ENCODE measurements at regions not wholly inside any gene's neighbourhood (a gene's known extent, or its start where the extent isn't known, plus 50 kb on each side); places are given as distances from the start of the nearest gene placed in this dataset.
A peak's percentile ranks its signal among the peaks of the same experiment; 100 is the strongest.
"Not testable (repeated sequence)": the region's sequence is repeated elsewhere in the genome, so short reads cannot be mapped to it uniquely, and the experiment has no call there.

GRCh38 chr4:186366326-186366725 lies 100.3 kb downstream of the F11 start:
- TF ChIP-seq, protein P1, sequence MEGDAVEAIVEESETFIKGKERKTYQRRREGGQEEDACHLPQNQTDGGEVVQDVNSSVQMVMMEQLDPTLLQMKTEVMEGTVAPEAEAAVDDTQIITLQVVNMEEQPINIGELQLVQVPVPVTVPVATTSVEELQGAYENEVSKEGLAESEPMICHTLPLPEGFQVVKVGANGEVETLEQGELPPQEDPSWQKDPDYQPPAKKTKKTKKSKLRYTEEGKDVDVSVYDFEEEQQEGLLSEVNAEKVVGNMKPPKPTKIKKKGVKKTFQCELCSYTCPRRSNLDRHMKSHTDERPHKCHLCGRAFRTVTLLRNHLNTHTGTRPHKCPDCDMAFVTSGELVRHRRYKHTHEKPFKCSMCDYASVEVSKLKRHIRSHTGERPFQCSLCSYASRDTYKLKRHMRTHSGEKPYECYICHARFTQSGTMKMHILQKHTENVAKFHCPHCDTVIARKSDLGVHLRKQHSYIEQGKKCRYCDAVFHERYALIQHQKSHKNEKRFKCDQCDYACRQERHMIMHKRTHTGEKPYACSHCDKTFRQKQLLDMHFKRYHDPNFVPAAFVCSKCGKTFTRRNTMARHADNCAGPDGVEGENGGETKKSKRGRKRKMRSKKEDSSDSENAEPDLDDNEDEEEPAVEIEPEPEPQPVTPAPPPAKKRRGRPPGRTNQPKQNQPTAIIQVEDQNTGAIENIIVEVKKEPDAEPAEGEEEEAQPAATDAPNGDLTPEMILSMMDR (IDR thresholded peaks at IDR 0.05; ENCODE audit: low read depth, low read length): no peak
- H3K4me3 ChIP-seq (replicated peaks in 1 of 2; ENCODE audit: low read depth in 2 of 2, low read length in 2 of 2): no peak overlapping the region
- no peak for DNase-seq (ENCODE audit: low read depth in 2 of 2)

GRCh38 chr4:186363038-186363437 lies 97.0 kb downstream of the F11 start:
- not testable (repeated sequence) for H3K4me3 ChIP-seq (replicated peaks in 1 of 2; ENCODE audit: low read depth in 2 of 2, low read length in 2 of 2)
- peak in 1 of 2 donors; percentile 2 for DNase-seq (ENCODE audit: low read depth in 2 of 2)
- TF ChIP-seq, protein P1 (IDR thresholded peaks at IDR 0.05; ENCODE audit: low read depth, low read length): peak; percentile 12

GRCh38 chr4:186360551-186360950 lies 94.6 kb downstream of the F11 start:
- TF ChIP-seq, protein P1 (IDR thresholded peaks at IDR 0.05; ENCODE audit: low read depth, low read length): no peak
- DNase-seq (ENCODE audit: low read depth in 2 of 2): no peak
- no peak overlapping the region for H3K4me3 ChIP-seq (replicated peaks in 1 of 2; ENCODE audit: low read depth in 2 of 2, low read length in 2 of 2)

- no peak for DNase-seq (ENCODE audit: low read depth in 2 of 2)
- TF ChIP-seq, protein P1 (IDR thresholded peaks at IDR 0.05; ENCODE audit: low read depth, low read length): no peak
- no peak overlapping the region for H3K4me3 ChIP-seq (replicated peaks in 1 of 2; ENCODE audit: low read depth in 2 of 2, low read length in 2 of 2)
These were observed 85.7 kb downstream of the F11 start for GRCh38 chr4:186351668-186352194.

GRCh38 chr4:186348433-186348832 lies 82.4 kb downstream of the F11 start:
- no peak for DNase-seq (ENCODE audit: low read depth in 2 of 2)
- no peak overlapping the region for H3K4me3 ChIP-seq (replicated peaks in 1 of 2; ENCODE audit: low read depth in 2 of 2, low read length in 2 of 2)
- TF ChIP-seq, protein P1 (IDR thresholded peaks at IDR 0.05; ENCODE audit: low read depth, low read length): no peak

- no peak overlapping the region for H3K4me3 ChIP-seq (replicated peaks in 1 of 2; ENCODE audit: low read depth in 2 of 2, low read length in 2 of 2)
- DNase-seq (ENCODE audit: low read depth in 2 of 2): no peak
- TF ChIP-seq, protein P1 (IDR thresholded peaks at IDR 0.05; ENCODE audit: low read depth, low read length): no peak
These were observed 81.8 kb downstream of the F11 start for GRCh38 chr4:186347743-186348142.

DNA sequence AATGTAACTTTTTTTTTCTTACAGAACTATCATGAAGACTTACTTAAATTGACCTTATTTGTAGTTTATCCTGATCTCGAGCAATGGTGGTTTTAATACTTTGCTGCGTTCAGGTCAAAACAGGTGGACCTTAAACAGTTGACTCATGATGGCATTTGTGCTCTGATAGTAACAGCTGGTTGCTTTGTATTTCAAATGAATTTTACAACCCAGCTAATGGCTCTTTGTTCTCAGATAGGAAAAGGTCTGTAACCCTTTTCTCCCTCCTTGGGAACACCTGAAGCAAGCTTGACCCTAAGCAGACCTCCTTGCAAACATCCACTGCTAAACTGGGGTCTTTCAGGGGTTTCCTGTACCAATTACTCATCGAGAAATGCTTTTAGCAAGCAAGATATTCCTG lies 79.2 kb downstream of the F11 start:
- no peak for DNase-seq (ENCODE audit: low read depth in 2 of 2)
- TF ChIP-seq, protein P1 (IDR thresholded peaks at IDR 0.05; ENCODE audit: low read depth, low read length): no peak
- no peak overlapping the region for H3K4me3 ChIP-seq (replicated peaks in 1 of 2; ENCODE audit: low read depth in 2 of 2, low read length in 2 of 2)
